HL-60 (cell line): ENCODE measurements at regions not wholly inside any gene's neighbourhood (a gene's known extent, or its start where the extent isn't known, plus 50 kb on each side); places are given as distances from the start of the nearest gene placed in this dataset.
"Not testable (repeated sequence)": the region's sequence is repeated elsewhere in the genome, so short reads cannot be mapped to it uniquely, and the experiment has no call there.

Experiments
- DNase-seq, 2 experiments: peaks; one replicate each; pipeline ENCODE4 v3.0.0-alpha.2; 2010 to 2020; ENCODE audit warnings: low read depth in 1 of 2, low spot score in 1 of 2
- H3K27ac ChIP-seq: fragments of 250-450 bp; sonication (Bioruptor Pico); replicated peaks from 2 replicates; pipeline ENCODE4 v1.5.1; 2020; ENCODE audit warnings: mild to moderate bottlenecking, moderate library complexity
- H3K27me3 ChIP-seq: fragments of 250-450 bp; sonication (Bioruptor Pico); 2 replicates; pipeline ENCODE4 v1.5.1; 2021; ENCODE audit warnings: mild to moderate bottlenecking, moderate library complexity; ENCODE audit not compliant: insufficient read depth, poor library complexity, severe bottlenecking
- H3K4me3 ChIP-seq: replicated peaks from 2 replicates; pipeline ENCODE4 v1.5.1; 2011; ENCODE audit warnings: mild to moderate bottlenecking, control low read depth, low read length; ENCODE audit not compliant: insufficient read depth
- CTCF ChIP-seq: IDR thresholded peaks from one replicate; pipeline ENCODE4 v1.5.1; 2011; ENCODE audit warnings: low read length, control low read depth, inconsistent platforms; ENCODE audit not compliant: insufficient read depth
- GABPA ChIP-seq: IDR thresholded peaks from 2 replicates; pipeline ENCODE4 v1.6.1; 2012; ENCODE audit warnings: low read depth
- POLR2AphosphoS5 ChIP-seq: IDR thresholded peaks from 2 replicates; pipeline ENCODE4 v1.6.1; 2012; ENCODE audit warnings: low read depth
- SPI1 ChIP-seq: IDR thresholded peaks from 2 replicates; pipeline ENCODE4 v1.6.1; 2012; ENCODE audit warnings: low read depth, mild to moderate bottlenecking, borderline replicate concordance
- TF ChIP-seq, protein P1 (sequence below): IDR thresholded peaks from 2 replicates; pipeline ENCODE4 v1.6.1; 2012; ENCODE audit warnings: low read depth; ENCODE audit not compliant: insufficient replicate concordance

- no peak for DNase-seq
- no peak for TF ChIP-seq POLR2AphosphoS5
- no peak for TF ChIP-seq SPI1
- TF ChIP-seq, protein P1, sequence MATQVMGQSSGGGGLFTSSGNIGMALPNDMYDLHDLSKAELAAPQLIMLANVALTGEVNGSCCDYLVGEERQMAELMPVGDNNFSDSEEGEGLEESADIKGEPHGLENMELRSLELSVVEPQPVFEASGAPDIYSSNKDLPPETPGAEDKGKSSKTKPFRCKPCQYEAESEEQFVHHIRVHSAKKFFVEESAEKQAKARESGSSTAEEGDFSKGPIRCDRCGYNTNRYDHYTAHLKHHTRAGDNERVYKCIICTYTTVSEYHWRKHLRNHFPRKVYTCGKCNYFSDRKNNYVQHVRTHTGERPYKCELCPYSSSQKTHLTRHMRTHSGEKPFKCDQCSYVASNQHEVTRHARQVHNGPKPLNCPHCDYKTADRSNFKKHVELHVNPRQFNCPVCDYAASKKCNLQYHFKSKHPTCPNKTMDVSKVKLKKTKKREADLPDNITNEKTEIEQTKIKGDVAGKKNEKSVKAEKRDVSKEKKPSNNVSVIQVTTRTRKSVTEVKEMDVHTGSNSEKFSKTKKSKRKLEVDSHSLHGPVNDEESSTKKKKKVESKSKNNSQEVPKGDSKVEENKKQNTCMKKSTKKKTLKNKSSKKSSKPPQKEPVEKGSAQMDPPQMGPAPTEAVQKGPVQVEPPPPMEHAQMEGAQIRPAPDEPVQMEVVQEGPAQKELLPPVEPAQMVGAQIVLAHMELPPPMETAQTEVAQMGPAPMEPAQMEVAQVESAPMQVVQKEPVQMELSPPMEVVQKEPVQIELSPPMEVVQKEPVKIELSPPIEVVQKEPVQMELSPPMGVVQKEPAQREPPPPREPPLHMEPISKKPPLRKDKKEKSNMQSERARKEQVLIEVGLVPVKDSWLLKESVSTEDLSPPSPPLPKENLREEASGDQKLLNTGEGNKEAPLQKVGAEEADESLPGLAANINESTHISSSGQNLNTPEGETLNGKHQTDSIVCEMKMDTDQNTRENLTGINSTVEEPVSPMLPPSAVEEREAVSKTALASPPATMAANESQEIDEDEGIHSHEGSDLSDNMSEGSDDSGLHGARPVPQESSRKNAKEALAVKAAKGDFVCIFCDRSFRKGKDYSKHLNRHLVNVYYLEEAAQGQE: no peak
- TF ChIP-seq GABPA: no peak
- TF ChIP-seq CTCF: no peak
- Histone ChIP-seq H3K27ac (no peak overlapping the region), H3K27me3 (no peaks in the 10 kb centered on the region), H3K4me3 (no peak overlapping the region)
Measured at GRCh38 chr9:106035806-106036205, 341.5 kb downstream of the TMEM38B start.

GRCh38 chr9:106038266-106039001 is 344.1 kb downstream of the TMEM38B start:
- no peaks in the 10 kb centered on the region for H3K27me3 ChIP-seq
- no peak overlapping the region for H3K27ac ChIP-seq
- TF ChIP-seq GABPA (no peak), CTCF (no peak), POLR2AphosphoS5 (no peak), SPI1 (no peak)
- TF ChIP-seq, protein P1: no peak
- no peak overlapping the region for H3K4me3 ChIP-seq
- DNase-seq: no peak

DNA sequence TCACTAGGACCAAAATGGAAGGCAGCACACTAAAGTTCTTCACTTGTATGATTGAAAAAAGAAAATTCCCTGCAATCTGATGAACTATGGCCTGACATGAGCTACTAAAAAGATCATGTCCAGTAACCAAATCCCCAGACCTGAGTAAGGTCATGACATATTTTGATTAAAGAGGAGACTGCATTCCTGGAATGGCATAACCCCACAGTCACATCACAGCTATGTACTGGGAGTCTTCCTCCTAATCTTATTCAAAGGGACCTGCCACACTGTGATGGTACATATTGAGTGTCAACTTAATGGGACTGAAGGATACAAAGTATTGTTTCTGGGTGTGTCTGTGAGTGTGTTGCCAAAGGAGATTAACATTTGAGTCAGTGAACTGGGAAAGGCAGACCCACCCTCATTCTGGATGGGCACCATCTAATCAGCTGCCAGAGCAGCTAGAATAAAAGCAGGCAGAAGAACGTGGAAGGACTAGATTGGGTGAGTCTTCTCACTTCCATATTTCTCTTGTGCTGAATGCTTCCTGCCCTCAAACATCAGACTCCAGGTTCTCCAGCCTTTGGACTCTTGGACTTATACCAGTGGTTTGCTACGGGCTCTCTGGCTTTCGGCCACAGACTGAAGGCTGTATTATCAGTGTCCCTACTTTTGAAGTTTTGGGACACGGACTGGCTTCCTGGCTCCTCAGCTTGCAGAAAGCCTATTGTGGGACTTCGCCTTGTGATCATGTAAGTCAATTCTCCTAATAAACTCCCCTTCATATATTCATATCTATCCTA is 345.0 kb downstream of the TMEM38B start:
- DNase-seq: no peak
- no peaks in the 10 kb centered on the region for H3K27me3 ChIP-seq
- TF ChIP-seq SPI1: no peak
- no peak for TF ChIP-seq POLR2AphosphoS5
- TF ChIP-seq, protein P1: no peak
- TF ChIP-seq GABPA: no peak
- no peak for TF ChIP-seq CTCF
- no peak overlapping the region for H3K27ac ChIP-seq
- H3K4me3 ChIP-seq: no peak overlapping the region

- not testable (repeated sequence) for DNase-seq, H3K4me3 ChIP-seq, H3K27me3 ChIP-seq, H3K27ac ChIP-seq
Measured at GRCh38 chr9:106041920-106042319, 347.6 kb downstream of the TMEM38B start.
